ENCODE measurements at regions not wholly inside any gene's neighbourhood (a gene's known extent, or its start where the extent isn't known, plus 50 kb on each side); places are given as distances from the start of the nearest gene placed in this dataset.

DNA sequence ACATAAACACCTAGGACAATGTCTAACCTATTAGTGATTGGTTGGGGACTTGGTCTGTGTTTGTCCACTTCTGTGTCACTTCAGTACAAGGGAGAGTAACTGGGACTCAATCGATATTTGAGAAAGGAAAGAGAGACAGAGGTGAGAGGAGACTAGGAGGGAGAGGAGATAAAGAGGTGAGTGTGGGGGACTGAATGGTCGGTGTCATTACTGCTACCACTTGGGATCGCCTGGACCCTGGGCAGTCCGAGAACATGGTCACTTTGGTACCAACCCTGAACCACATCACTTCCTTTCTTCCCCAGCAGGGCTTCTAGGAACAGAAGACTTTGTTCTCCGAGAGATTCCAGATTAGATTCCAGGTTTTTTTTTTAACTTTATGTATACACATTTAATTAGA is 63.7 kb downstream of the GPR6 start:
- no peak overlapping the region for H3K4me3 ChIP-seq (ENCODE audit: low read length)
- no peak for DNase-seq
- H3K4me1 ChIP-seq (ENCODE audit: control insufficient read depth, insufficient read depth, low read length): peaks cover 5% of the 10 kb centered on the region
- peaks cover 5% of the 10 kb centered on the region for H3K9me3 ChIP-seq (replicated peaks; ENCODE audit: control insufficient read depth, low read depth, low read length)
- no peak overlapping the region for H3K27ac ChIP-seq (ENCODE audit: low read length)
- no CpG with 5 or more reads among the region's 5 CpGs for WGBS (ENCODE audit: insufficient coverage)
- H3K27me3 ChIP-seq (ENCODE audit: control insufficient read depth, insufficient read depth, low read length): no peaks in the 10 kb centered on the region
- no peaks in the 10 kb centered on the region for H3K36me3 ChIP-seq (ENCODE audit: control insufficient read depth, insufficient read depth, low read length)

DNA sequence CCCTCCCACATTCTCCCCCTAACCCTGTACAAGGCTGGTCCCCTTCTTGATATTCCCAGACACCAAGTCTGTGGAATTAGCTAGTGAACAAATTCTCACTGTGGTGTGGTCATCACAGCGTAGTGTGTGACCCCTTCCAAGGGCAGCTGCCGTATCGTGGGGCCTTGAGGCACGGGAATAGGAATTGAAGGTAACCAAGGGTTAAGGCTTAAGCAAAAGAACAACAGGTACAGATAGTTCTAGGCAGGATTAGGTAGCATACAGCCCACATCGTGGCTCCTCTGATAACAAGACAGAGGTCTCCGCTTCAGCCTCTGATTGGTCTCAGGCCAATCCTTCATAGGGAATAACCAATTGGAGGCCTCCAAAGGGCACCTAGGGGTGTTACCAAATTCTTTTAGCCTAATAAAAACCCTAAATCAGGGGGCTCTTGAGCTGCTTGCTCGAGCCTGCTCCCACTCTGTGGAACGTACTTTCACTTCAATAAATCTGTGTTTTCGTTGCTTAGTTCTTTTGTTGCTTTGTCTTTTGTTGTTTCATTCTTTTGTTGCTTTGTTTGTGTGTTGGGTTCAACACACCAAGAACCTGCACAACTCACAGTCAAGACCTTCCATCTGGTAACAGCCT is 64.7 kb downstream of the GPR6 start:
- Histone ChIP-seq H3K36me3 (ENCODE audit: control insufficient read depth, insufficient read depth, low read length) (no peaks in the 10 kb centered on the region), H3K27me3 (ENCODE audit: control insufficient read depth, insufficient read depth, low read length) (no peaks in the 10 kb centered on the region), H3K9me3 (replicated peaks; ENCODE audit: control insufficient read depth, low read depth, low read length) (peaks cover 5% of the 10 kb centered on the region), H3K27ac (ENCODE audit: low read length) (no peak overlapping the region), H3K4me3 (ENCODE audit: low read length) (no peak overlapping the region), H3K4me1 (ENCODE audit: control insufficient read depth, insufficient read depth, low read length) (peaks cover 5% of the 10 kb centered on the region)
- WGBS (ENCODE audit: insufficient coverage): 91% methylated on average over 5 of the region's 9 CpGs
- no peak for DNase-seq

GRCh38 chr6:110043366-110043994 is 65.4 kb downstream of the GPR6 start:
- Histone ChIP-seq H3K27me3 (ENCODE audit: control insufficient read depth, insufficient read depth, low read length) (no peaks in the 10 kb centered on the region), H3K27ac (ENCODE audit: low read length) (no peak overlapping the region), H3K4me1 (ENCODE audit: control insufficient read depth, insufficient read depth, low read length) (peaks cover 5% of the 10 kb centered on the region), H3K9me3 (replicated peaks; ENCODE audit: control insufficient read depth, low read depth, low read length) (peaks cover 5% of the 10 kb centered on the region), H3K36me3 (ENCODE audit: control insufficient read depth, insufficient read depth, low read length) (no peaks in the 10 kb centered on the region), H3K4me3 (ENCODE audit: low read length) (no peak overlapping the region)
- 61% methylated on average over 3 of the region's 6 CpGs for WGBS (ENCODE audit: insufficient coverage)
- DNase-seq: no peak

GRCh38 chr6:110044096-110044495 is 66.0 kb downstream of the GPR6 start:
- peaks cover 5% of the 10 kb centered on the region for H3K4me1 ChIP-seq (ENCODE audit: control insufficient read depth, insufficient read depth, low read length)
- DNase-seq: no peak
- H3K36me3 ChIP-seq (ENCODE audit: control insufficient read depth, insufficient read depth, low read length): no peaks in the 10 kb centered on the region
- H3K27me3 ChIP-seq (ENCODE audit: control insufficient read depth, insufficient read depth, low read length): no peaks in the 10 kb centered on the region
- no peak overlapping the region for H3K4me3 ChIP-seq (ENCODE audit: low read length)
- no peak overlapping the region for H3K27ac ChIP-seq (ENCODE audit: low read length)
- peaks cover 5% of the 10 kb centered on the region for H3K9me3 ChIP-seq (replicated peaks; ENCODE audit: control insufficient read depth, low read depth, low read length)
- WGBS (ENCODE audit: insufficient coverage): 69% methylated on average over 4 of the region's 6 CpGs

DNA sequence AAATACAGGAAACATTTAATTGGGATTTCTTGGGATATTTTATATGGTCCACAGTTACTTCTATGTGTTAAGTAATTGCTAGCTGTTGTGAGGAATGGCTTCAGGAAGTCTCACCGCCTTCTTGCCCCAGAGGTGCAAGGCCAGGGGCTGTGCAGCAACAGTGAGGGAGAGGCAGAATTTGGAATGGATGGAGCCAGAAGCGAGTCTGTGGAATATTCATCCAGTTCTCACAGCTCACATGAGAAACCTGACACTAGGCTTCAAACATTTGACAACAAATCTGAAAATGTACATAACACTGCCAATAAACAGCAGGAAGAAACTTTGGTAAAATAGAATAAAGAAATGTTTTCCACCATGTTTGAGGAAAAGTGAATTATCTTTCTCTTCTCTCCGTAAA is 66.5 kb downstream of the GPR6 start:
- no peaks in the 10 kb centered on the region for H3K27me3 ChIP-seq (ENCODE audit: control insufficient read depth, insufficient read depth, low read length)
- no peak overlapping the region for H3K27ac ChIP-seq (ENCODE audit: low read length)
- H3K4me3 ChIP-seq (ENCODE audit: low read length): no peak overlapping the region
- peaks cover 5% of the 10 kb centered on the region for H3K9me3 ChIP-seq (replicated peaks; ENCODE audit: control insufficient read depth, low read depth, low read length)
- no peak for DNase-seq
- no peaks in the 10 kb centered on the region for H3K36me3 ChIP-seq (ENCODE audit: control insufficient read depth, insufficient read depth, low read length)
- H3K4me1 ChIP-seq (ENCODE audit: control insufficient read depth, insufficient read depth, low read length): peaks cover 5% of the 10 kb centered on the region
- WGBS (ENCODE audit: insufficient coverage): no CpG with 5 or more reads among the region's 3 CpGs

GRCh38 chr6:110048221-110048875 is 70.2 kb downstream of the GPR6 start:
- Histone ChIP-seq H3K36me3 (ENCODE audit: control insufficient read depth, insufficient read depth, low read length) (no peaks in the 10 kb centered on the region), H3K4me1 (ENCODE audit: control insufficient read depth, insufficient read depth, low read length) (peaks cover under 1% of the 10 kb centered on the region), H3K4me3 (ENCODE audit: low read length) (no peak overlapping the region), H3K27me3 (ENCODE audit: control insufficient read depth, insufficient read depth, low read length) (no peaks in the 10 kb centered on the region), H3K27ac (ENCODE audit: low read length) (no peak overlapping the region), H3K9me3 (replicated peaks; ENCODE audit: control insufficient read depth, low read depth, low read length) (peaks cover 5% of the 10 kb centered on the region)
- no peak for DNase-seq
- WGBS (ENCODE audit: insufficient coverage): 92% methylated on average over 2 of the region's 4 CpGs

GRCh38 chr6:110049696-110050439 is 71.8 kb downstream of the GPR6 start:
- peaks cover 5% of the 10 kb centered on the region for H3K9me3 ChIP-seq (replicated peaks; ENCODE audit: control insufficient read depth, low read depth, low read length)
- WGBS (ENCODE audit: insufficient coverage): 62% methylated on average over 7 of the region's 11 CpGs
- DNase-seq: no peak

More at GRCh38 chr6:110049696-110050439, 71.8 kb downstream of the GPR6 start:
- no peaks in the 10 kb centered on the region for H3K27me3 ChIP-seq (ENCODE audit: control insufficient read depth, insufficient read depth, low read length)
- H3K4me3 ChIP-seq (ENCODE audit: low read length): no peak overlapping the region
- peaks cover 2% of the 10 kb centered on the region for H3K4me1 ChIP-seq (ENCODE audit: control insufficient read depth, insufficient read depth, low read length)
- no peak overlapping the region for H3K27ac ChIP-seq (ENCODE audit: low read length)
- H3K36me3 ChIP-seq (ENCODE audit: control insufficient read depth, insufficient read depth, low read length): no peaks in the 10 kb centered on the region

All from muscle of leg (tissue), 3 donors.